A549 (cell line): ENCODE measurements at regions not wholly inside any gene's neighbourhood (a gene's known extent, or its start where the extent isn't known, plus 50 kb on each side); places are given as distances from the start of the nearest gene placed in this dataset.

Experiments
- ATAC-seq, 2 experiments: fragments of 200-7000 bp in 1 of 2; fragments of >200 bp in 1 of 2; cut with Nextera tagmentation in 1 of 2; cut with Tn5 transposase in 1 of 2; 3 replicates each; pipeline versions ENCODE4 v1.8.0 to v1.9.1; 2018 to 2020; ENCODE audit warnings: mild to moderate bottlenecking in 1 of 2, moderate library complexity in 1 of 2
- CTCF ChIA-PET: fragments of 300-600 bp; sonication (Branson Sonifier 250); formaldehyde crosslinking; extraction: SDS; loops from one replicate; lab custom pipeline; 2021; ENCODE audit warnings: antibody characterized with exemption, inconsistent platforms; lab: Yijun Ruan, JAX
- POLR2A ChIA-PET: fragments of 350-600 bp; formaldehyde crosslinking; extraction: SDS; loops from one replicate; lab custom pipeline; 2021; ENCODE audit warnings: antibody characterized with exemption, inconsistent platforms; lab: Yijun Ruan, JAX
- DNase-seq, 2 experiments: peaks; one replicate each; pipeline versions ENCODE4 v3.0.0 to v3.0.0-alpha.2; 2011 to 2016; ENCODE audit warnings: low read depth in 1 of 2, low spot score in 1 of 2
- FAIRE-seq: peaks from 2 replicates; lab custom pipeline; 2011; peaks lifted over from hg19 to GRCh38; lab: Jason Lieb, UNC
- H3K27ac ChIP-seq, 2 experiments: fragments of >200 bp; sonication (Bioruptor Twin); formaldehyde crosslinking; 3 replicates each; pipeline ENCODE4 v1.5.1; 2016 to 2017
- H3K4me1 ChIP-seq: fragments of >200 bp; sonication (Bioruptor Twin); formaldehyde crosslinking; 3 replicates; pipeline ENCODE4 v1.6.1; 2016
- H3K4me2 ChIP-seq: fragments of >200 bp; sonication (Bioruptor Twin); formaldehyde crosslinking; 3 replicates; pipeline ENCODE4 v1.6.1; 2016
- H3K4me3 ChIP-seq: fragments of >200 bp; sonication (Bioruptor Twin); formaldehyde crosslinking; 3 replicates; pipeline ENCODE4 v1.5.1; 2016
- H3K9me3 ChIP-seq: fragments of >200 bp; sonication (Bioruptor Twin); formaldehyde crosslinking; 3 replicates; pipeline ENCODE4 v1.6.1; 2016
- BCL3 ChIP-seq: fragments of >200 bp; sonication (Bioruptor Twin); formaldehyde crosslinking; IDR thresholded peaks from 3 replicates; pipeline ENCODE4 v1.6.1; 2016
- CBX2 ChIP-seq: fragments of 200-600 bp; sonication (generic); IDR thresholded peaks from 2 replicates; pipeline ENCODE4 v1.6.1; 2016; ENCODE audit warnings: low read depth, mild to moderate bottlenecking, borderline replicate concordance
- CHD4 ChIP-seq: fragments of 200-600 bp; sonication (generic); IDR thresholded peaks from 2 replicates; pipeline ENCODE4 v1.6.1; 2016; ENCODE audit warnings: antibody characterized with exemption, mild to moderate bottlenecking, borderline replicate concordance
- E2F6 ChIP-seq: IDR thresholded peaks from 2 replicates; pipeline ENCODE4 v1.6.1; 2012; ENCODE audit warnings: low read depth, borderline replicate concordance
- EHMT2 ChIP-seq: fragments of 200-600 bp; sonication (generic); IDR thresholded peaks from 2 replicates; pipeline ENCODE4 v1.6.1; 2016; ENCODE audit warnings: antibody characterized with exemption, low read depth, mild to moderate bottlenecking, moderate library complexity
- ELK1 ChIP-seq: fragments of 150-350 bp; IDR thresholded peaks from 2 replicates; pipeline ENCODE4 v1.6.1; 2014; ENCODE audit warnings: low read depth, mild to moderate bottlenecking, low read length
- HEYL ChIP-seq: fragments of 250-450 bp; sonication (Bioruptor Pico); IDR thresholded peaks from 2 replicates; pipeline ENCODE4 v1.8.0; 2021; ENCODE audit warnings: mild to moderate bottlenecking, moderate library complexity
- HOXA7 ChIP-seq: fragments of 250-450 bp; sonication (Bioruptor Pico); IDR thresholded peaks from 2 replicates; pipeline ENCODE4 v1.5.0; 2020; ENCODE audit warnings: mild to moderate bottlenecking, moderate library complexity
- HOXB13 ChIP-seq: fragments of 250-450 bp; sonication (Bioruptor Pico); IDR thresholded peaks from 2 replicates; pipeline ENCODE4 v1.5.0; 2020; ENCODE audit warnings: low read depth, mild to moderate bottlenecking, moderate library complexity
- JUN ChIP-seq, 2 experiments: fragments of >200 bp; sonication (Bioruptor Twin); formaldehyde crosslinking; IDR thresholded peaks; 2 replicates in 1 of 2; 3 replicates in 1 of 2; pipeline ENCODE4 v1.6.1; 2016 to 2017
- MAX ChIP-seq: IDR thresholded peaks from 2 replicates; pipeline ENCODE4 v1.6.1; 2012
- MYC ChIP-seq: IDR thresholded peaks from 2 replicates; pipeline ENCODE4 v1.6.1; 2012; ENCODE audit warnings: mild to moderate bottlenecking, inconsistent platforms, low read length, improper control_type of control experiment, borderline replicate concordance
- PHF8 ChIP-seq: fragments of 200-600 bp; sonication (generic); IDR thresholded peaks from 2 replicates; pipeline ENCODE4 v1.6.1; 2016; ENCODE audit warnings: low read depth, mild to moderate bottlenecking, antibody characterized with exemption, moderate library complexity, borderline replicate concordance
- POLR2A ChIP-seq: IDR thresholded peaks from 2 replicates; pipeline ENCODE4 v1.6.1; 2012; ENCODE audit warnings: mild to moderate bottlenecking, low read length
- RARB ChIP-seq: fragments of 250-450 bp; sonication (Bioruptor Pico); IDR thresholded peaks from 2 replicates; pipeline ENCODE4 v1.8.0; 2021; ENCODE audit warnings: mild to moderate bottlenecking, moderate library complexity
- REST ChIP-seq: fragments of 200-600 bp; sonication (generic); IDR thresholded peaks from 2 replicates; pipeline ENCODE4 v1.6.1; 2016; ENCODE audit warnings: antibody characterized with exemption, mild to moderate bottlenecking, moderate library complexity
- USF2 ChIP-seq: fragments of 450-650 bp; IDR thresholded peaks from 2 replicates; pipeline ENCODE4 v1.6.1; 2014; ENCODE audit warnings: antibody characterized with exemption
- WGBS: methylation state at CpG from one replicate; pipeline ENCODE4 v1.1.6; 2017; ENCODE audit errors: missing lambda C conversion rate; 5-methylcytosine and 5-hydroxymethylcytosine counted together

- POLR2A ChIA-PET, result no interaction called here
- no peak for ATAC-seq
- Histone ChIP-seq H3K9me3 (no peaks in the 10 kb centered on the region), H3K4me3 (no peak overlapping the region), H3K4me1 (no peaks in the 10 kb centered on the region), H3K4me2 (no peak overlapping the region), H3K27ac (no peak overlapping the region)
- CTCF ChIA-PET, result no interaction called here
- FAIRE-seq, result no peak
- no peak for DNase-seq
- TF ChIP-seq CBX2, result no peak
- no peak for TF ChIP-seq EHMT2
- no peak for TF ChIP-seq ELK1
- no peak for TF ChIP-seq E2F6
- no peak for TF ChIP-seq PHF8
- TF ChIP-seq HEYL (CRISPR knock-in tag), result no peak
- TF ChIP-seq CHD4, result no peak
- TF ChIP-seq POLR2A, result no peak
- TF ChIP-seq MYC, result no peak
Observed at GRCh38 chr2:134164306-134164705, 89.6 kb upstream of the MGAT5 start.

GRCh38 chr2:134167015-134167414, 86.9 kb upstream of the MGAT5 start:
- Histone ChIP-seq H3K9me3 (no peaks in the 10 kb centered on the region), H3K4me3 (no peak overlapping the region), H3K4me1 (no peaks in the 10 kb centered on the region), H3K4me2 (no peak overlapping the region), H3K27ac (no peak overlapping the region)
- DNase-seq, result no peak
- TF ChIP-seq MAX, result no peak
- no peak for TF ChIP-seq JUN (IDR thresholded peaks at IDR 0.05)
- no peak for TF ChIP-seq RARB (CRISPR knock-in tag)
- TF ChIP-seq HOXA7 (CRISPR knock-in tag), result no peak
- no peak for TF ChIP-seq USF2
- no peak for TF ChIP-seq CHD4
- no peak for TF ChIP-seq BCL3
- no peak for TF ChIP-seq HOXB13
- no peak for TF ChIP-seq REST
- ATAC-seq, result no peak
- CTCF ChIA-PET, result interaction anchor here (1.1 kb wide), 1 partner anchor 8 kb away, joined by 3 read pairs; no protein-coding TSS in a partner anchor
- POLR2A ChIA-PET, result no interaction called here
- WGBS, result 83% methylated on average over 3 of the region's 3 CpGs
- no peak for FAIRE-seq
